Endothelial cell of umbilical vein (primary cell): ENCODE measurements at regions not wholly inside any gene's neighbourhood (a gene's known extent, or its start where the extent isn't known, plus 50 kb on each side); places are given as distances from the start of the nearest gene placed in this dataset.

Experiments used
- CTCF ChIP-seq, 2 donors: IDR thresholded peaks; 1 replicate in 1 of 2; 2 replicates in 1 of 2; pipeline ENCODE4 v1.5.1; 2011; ENCODE audit warnings: low read length in 2 of 2, mild to moderate bottlenecking in 2 of 2, moderate library complexity in 2 of 2, control low read depth in 1 of 2, inconsistent platforms in 1 of 2, low read depth in 1 of 2; ENCODE audit not compliant: insufficient read depth in 1 of 2; ENCODE audit errors: extremely low read depth in 1 of 2
- POLR2AphosphoS5 ChIP-seq: IDR thresholded peaks from 2 replicates; pipeline ENCODE4 v1.6.1; 2012; ENCODE audit warnings: low read depth, mild to moderate bottlenecking, control low read depth, low read length, moderate library complexity; ENCODE audit not compliant: insufficient read depth

GRCh38 chr6:15025446-15025845 lies 220.4 kb upstream of the JARID2 start:
- no peak for TF ChIP-seq CTCF (IDR thresholded peaks at IDR 0.05; ENCODE audit: extremely low read depth in 1 of 2, insufficient read depth in 1 of 2, low read depth in 1 of 2, low read length in 2 of 2)
- no peak for TF ChIP-seq POLR2AphosphoS5
